ENCODE measurements at regions not wholly inside any gene's neighbourhood (a gene's known extent, or its start where the extent isn't known, plus 50 kb on each side); places are given as distances from the start of the nearest gene placed in this dataset.

- Histone ChIP-seq H3K4me3 (no peak overlapping the region), H3K36me3 (ENCODE audit: control insufficient read depth in 2 of 2, insufficient read depth in 2 of 2, low read length in 1 of 2) (no peaks in the 10 kb centered on the region)
- in situ Hi-C loops (cut with MboI), result no loop called here
Observed at GRCh38 chrX:129227366-129227765, 295.9 kb downstream of the SMARCA1 start.

More at GRCh38 chrX:129227366-129227765, 295.9 kb downstream of the SMARCA1 start:
- TF ChIP-seq NR2C2 (IDR thresholded peaks at IDR 0.05; ENCODE audit: borderline replicate concordance, control insufficient read depth, insufficient read length, low read depth) (no peak), PRDM15 (CRISPR knock-in tag; IDR thresholded peaks at IDR 0.05) (no peak), SUZ12 (IDR thresholded peaks at IDR 0.05; ENCODE audit: unreplicated experiment) (no peak), TCF12 (IDR thresholded peaks at IDR 0.05; ENCODE audit: low read depth, low read length) (no peak), SIN3A (IDR thresholded peaks at IDR 0.05; ENCODE audit: low read depth, low read length) (no peak), NKRF (conservative IDR thresholded peaks at IDR 0.05) (no peak), CEBPB (IDR thresholded peaks at IDR 0.05; ENCODE audit: borderline replicate concordance in 1 of 2, low read depth in 2 of 2, low read length in 2 of 2) (no peak), MYB (IDR thresholded peaks at IDR 0.05; ENCODE audit: borderline replicate concordance, low read depth, low read length) (no peak)
- no peak overlapping the region for H3K27ac ChIP-seq (ENCODE audit: control insufficient read depth, insufficient read depth)
- no peaks in the 10 kb centered on the region for H3K79me2 ChIP-seq (ENCODE audit: control insufficient read depth, insufficient read depth, low read length)
- ATAC-seq, result no peak
- ChIA-PET RAD21 (ENCODE audit: unreplicated experiment) (no interaction called here), CTCF (no interaction called here), POLR2A (no interaction called here), SMC1A (ENCODE audit: uncharacterized antibody, unreplicated experiment) (no interaction called here)
- H3K4me1 ChIP-seq (ENCODE audit: control insufficient read depth, insufficient read depth, low read length), result no peaks in the 10 kb centered on the region
- no peak overlapping the region for H3K9ac ChIP-seq (ENCODE audit: control insufficient read depth, insufficient read depth, low read length)
- intact Hi-C loops (cut with micrococcal nuclease; ENCODE audit: unreplicated experiment), result no loop called here
- H2AFZ ChIP-seq (ENCODE audit: control insufficient read depth, low read depth, low read length), result no peak overlapping the region
- WGBS (ENCODE audit: insufficient coverage, insufficient replicate concordance, low lambda C conversion rate, missing lambda C conversion rate), result 2% methylated on average over 2 of the region's 2 CpGs
- FAIRE-seq, result no peak
- no peaks in the 10 kb centered on the region for H3K27me3 ChIP-seq (replicated peaks in 1 of 2; ENCODE audit: control insufficient read depth in 2 of 2, insufficient read depth in 2 of 2, low read length in 1 of 2)
- DNase-seq (ENCODE audit: low read depth, low spot score), result no peak
- H4K20me1 ChIP-seq (ENCODE audit: control insufficient read depth, insufficient read depth), result no peaks in the 10 kb centered on the region
- H3K4me2 ChIP-seq (ENCODE audit: control insufficient read depth, insufficient read depth), result no peak overlapping the region
- no TSS peak for BruUV-seq (replicated peaks)
- H3K9me3 ChIP-seq (replicated peaks; ENCODE audit: control insufficient read depth, insufficient read depth, low read length), result no peaks in the 10 kb centered on the region
